Endothelial cell (in vitro differentiated cells): ENCODE measurements at regions not wholly inside any gene's neighbourhood (a gene's known extent, or its start where the extent isn't known, plus 50 kb on each side); places are given as distances from the start of the nearest gene placed in this dataset.

Source experiments
- DNase-seq: peaks from one replicate; pipeline ENCODE4 v3.0.0; 2021; ENCODE audit warnings: low spot score
- H3K27ac Mint-ChIP-seq: one replicate; pipeline ENCODE4 v1.8.0; 2021; ENCODE audit warnings: mixed read lengths, inconsistent platforms; ENCODE audit not compliant: unreplicated experiment
- H3K27me3 Mint-ChIP-seq: one replicate; pipeline ENCODE4 v1.8.0; 2021; ENCODE audit warnings: mild to moderate bottlenecking, moderate library complexity, mixed read lengths, inconsistent platforms; ENCODE audit not compliant: unreplicated experiment
- H3K36me3 Mint-ChIP-seq: one replicate; pipeline ENCODE4 v1.8.0; 2021; ENCODE audit warnings: mild to moderate bottlenecking, low read depth, mixed read lengths, inconsistent platforms; ENCODE audit not compliant: unreplicated experiment
- H3K4me1 Mint-ChIP-seq: one replicate; pipeline ENCODE4 v1.8.0; 2021; ENCODE audit warnings: mild to moderate bottlenecking, mixed read lengths, inconsistent platforms; ENCODE audit not compliant: unreplicated experiment
- H3K4me3 Mint-ChIP-seq: one replicate; pipeline ENCODE4 v1.8.0; 2021; ENCODE audit warnings: mild to moderate bottlenecking, mixed read lengths, inconsistent platforms; ENCODE audit not compliant: unreplicated experiment
- H3K9me3 Mint-ChIP-seq: one replicate; pipeline ENCODE4 v1.8.0; 2021; ENCODE audit warnings: mixed read lengths, inconsistent platforms; ENCODE audit not compliant: unreplicated experiment
- CTCF ChIP-seq: fragments of 200-600 bp; sonication (generic); IDR thresholded peaks from one replicate; pipeline ENCODE4 v1.5.0; 2021; ENCODE audit warnings: antibody characterized with exemption; ENCODE audit not compliant: unreplicated experiment

GRCh38 chr20:41670631-41671030, 52.5 kb upstream of the CHD6 start:
- DNase-seq = no peak
- no peaks in the 10 kb centered on the region for H3K9me3 Mint-ChIP-seq
- no peak overlapping the region for H3K4me3 Mint-ChIP-seq
- no peak for TF ChIP-seq CTCF
- no peaks in the 10 kb centered on the region for H3K36me3 Mint-ChIP-seq
- H3K27ac Mint-ChIP-seq = no peak overlapping the region
- peaks cover 4% of the 10 kb centered on the region for H3K4me1 Mint-ChIP-seq
- peaks cover 6% of the 10 kb centered on the region for H3K27me3 Mint-ChIP-seq

- Mint-ChIP-seq H3K27me3 (peaks cover 6% of the 10 kb centered on the region), H3K9me3 (no peaks in the 10 kb centered on the region), H3K27ac (no peak overlapping the region), H3K4me1 (peaks cover 4% of the 10 kb centered on the region), H3K36me3 (no peaks in the 10 kb centered on the region), H3K4me3 (no peak overlapping the region)
- DNase-seq = no peak
- TF ChIP-seq CTCF = no peak
Observed at GRCh38 chr20:41669708-41670263, 51.6 kb upstream of the CHD6 start.

GRCh38 chr20:41668057-41668749, 50.0 kb upstream of the CHD6 start:
- Mint-ChIP-seq H3K9me3 (no peaks in the 10 kb centered on the region), H3K27ac (no peak overlapping the region), H3K4me3 (no peak overlapping the region), H3K27me3 (peaks cover 6% of the 10 kb centered on the region), H3K36me3 (no peaks in the 10 kb centered on the region), H3K4me1 (peaks cover 4% of the 10 kb centered on the region)
- no peak for TF ChIP-seq CTCF
- no peak for DNase-seq
